GM19328 (cell line): ENCODE measurements at regions not wholly inside any gene's neighbourhood (a gene's known extent, or its start where the extent isn't known, plus 50 kb on each side); places are given as distances from the start of the nearest gene placed in this dataset.
A peak's percentile ranks its signal among the peaks of the same experiment; 100 is the strongest.
"Not testable (repeated sequence)": the region's sequence is repeated elsewhere in the genome, so short reads cannot be mapped to it uniquely, and the experiment has no call there.

Source experiments
- ATAC-seq: cut with Tn5 transposase; IDR thresholded peaks from one replicate; pipeline ENCODE4 v1.9.1; 2021; ENCODE audit warnings: mild to moderate bottlenecking, moderate library complexity; ENCODE audit not compliant: unreplicated experiment

DNA sequence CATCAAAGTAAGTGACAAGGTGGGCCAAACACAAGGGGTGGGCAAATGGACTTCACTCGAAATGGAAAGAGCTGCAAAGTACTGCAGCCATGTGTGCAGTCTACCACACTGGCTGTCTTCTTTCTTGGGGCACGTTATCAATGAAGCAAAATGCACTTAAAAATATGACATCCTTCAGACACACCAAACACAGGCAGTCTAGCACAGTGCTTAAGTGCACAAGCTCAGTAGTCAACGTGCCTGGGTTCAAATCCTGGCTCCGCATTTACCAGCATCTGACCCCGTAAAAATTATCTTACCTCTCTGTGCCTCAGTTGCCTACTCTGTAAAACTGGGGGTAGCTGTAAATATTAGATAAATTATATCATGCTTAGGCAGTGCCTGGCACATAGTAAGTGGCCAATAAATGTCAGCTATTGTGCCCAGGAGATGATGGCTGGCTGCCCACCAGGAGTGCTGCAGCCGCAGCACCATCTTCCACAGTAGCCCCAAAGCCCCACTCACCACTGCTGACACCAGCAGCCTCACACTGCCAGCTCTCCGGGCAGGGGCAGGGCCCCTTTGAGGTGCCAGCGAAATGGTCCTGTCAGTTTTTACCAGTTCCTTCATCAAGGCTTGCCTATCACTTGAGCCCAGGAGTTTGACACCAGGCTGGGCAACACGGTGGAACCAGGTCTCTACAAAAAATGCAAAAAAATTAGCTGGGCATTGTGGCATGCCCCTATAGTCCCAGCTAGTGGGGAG is 121.8 kb upstream of the SLC1A4 start:
- ATAC-seq = no peak

DNA sequence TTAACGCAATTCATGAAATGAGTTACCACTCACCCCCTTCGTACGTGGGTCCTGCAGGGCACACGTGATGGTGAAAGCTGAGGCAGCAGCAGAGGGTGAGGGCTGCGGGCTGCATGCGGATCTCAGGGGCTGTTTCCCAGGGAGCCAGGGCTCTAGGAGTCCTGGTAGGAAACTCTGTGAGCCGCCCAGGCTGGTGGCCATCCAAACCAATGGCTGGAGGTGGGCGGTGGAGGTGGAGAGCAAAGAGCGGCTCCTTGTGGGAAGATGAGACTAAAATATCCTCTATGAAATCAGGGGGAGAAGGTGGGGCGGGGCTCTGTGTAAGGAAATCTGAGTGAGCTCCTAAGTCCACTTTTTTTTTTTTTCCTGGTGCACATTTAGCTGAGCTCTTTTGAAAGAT is 120.1 kb upstream of the SLC1A4 start:
- ATAC-seq = no peak

- peak; percentile 73 for ATAC-seq
Observed at GRCh38 chr2:64873472-64873924, 115.7 kb upstream of the SLC1A4 start.

DNA sequence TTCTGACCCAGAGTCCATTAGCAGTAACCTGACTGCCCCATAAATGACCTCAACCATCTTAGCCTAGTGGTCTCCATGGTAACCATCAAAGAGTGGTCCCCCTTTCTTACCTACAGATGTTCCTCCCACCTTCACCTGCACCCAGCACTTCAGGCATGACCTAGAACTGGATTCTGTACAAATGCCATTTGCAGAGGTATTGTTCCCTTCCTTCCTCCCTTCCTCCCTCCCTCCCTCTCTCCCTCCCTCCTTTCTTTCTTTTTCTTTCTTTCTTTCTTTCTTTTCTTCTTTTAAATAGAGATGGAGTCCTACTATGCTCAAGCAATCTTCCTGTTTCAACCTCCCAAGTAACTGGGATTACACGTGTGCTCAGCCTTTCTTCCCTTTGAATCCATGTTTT is 114.6 kb upstream of the SLC1A4 start:
- ATAC-seq = no peak

DNA sequence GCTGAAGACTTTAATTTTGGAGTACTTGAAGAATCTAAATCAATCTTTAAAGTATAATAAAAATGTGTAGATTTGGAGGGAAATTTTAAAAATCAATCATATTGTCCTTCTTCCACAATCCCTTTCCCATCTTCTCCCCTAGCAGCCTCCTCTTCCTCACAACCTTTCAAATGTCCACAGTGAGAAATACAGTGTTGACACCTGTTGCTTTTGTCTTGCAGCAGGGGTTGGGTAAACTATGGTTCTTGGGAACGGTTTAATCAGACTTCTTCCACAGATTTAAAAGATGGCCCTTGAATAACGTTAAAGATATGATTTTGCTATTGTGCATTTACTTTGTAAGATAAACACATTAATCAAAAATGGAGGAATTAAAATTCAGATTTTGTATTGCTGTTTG is 113.8 kb upstream of the SLC1A4 start:
- no peak for ATAC-seq

DNA sequence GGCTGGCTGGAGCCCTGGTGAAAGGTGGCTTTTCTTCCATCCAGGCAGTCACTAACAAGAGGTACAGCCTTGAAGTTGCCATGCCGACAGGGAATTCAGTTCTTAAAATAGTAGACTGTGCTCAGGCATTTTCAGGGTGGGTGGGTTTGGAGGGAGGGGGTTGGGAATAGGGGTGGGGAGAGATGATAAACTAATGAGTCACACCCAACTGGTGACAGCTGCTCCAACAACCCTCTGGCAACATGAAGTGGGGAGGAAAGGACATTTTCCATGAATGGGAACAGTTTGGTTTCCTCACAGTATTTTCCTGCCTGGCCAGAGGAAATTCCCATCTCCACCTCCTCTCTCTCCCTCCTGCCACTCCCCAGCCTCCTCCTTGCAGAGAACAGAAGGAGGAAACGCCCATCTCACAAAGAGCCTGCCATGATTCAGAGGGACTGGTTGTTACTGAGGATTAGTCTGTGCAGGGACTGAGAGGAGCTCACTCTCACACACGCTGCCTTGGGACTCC is 113.0 kb upstream of the SLC1A4 start:
- no peak for ATAC-seq

DNA sequence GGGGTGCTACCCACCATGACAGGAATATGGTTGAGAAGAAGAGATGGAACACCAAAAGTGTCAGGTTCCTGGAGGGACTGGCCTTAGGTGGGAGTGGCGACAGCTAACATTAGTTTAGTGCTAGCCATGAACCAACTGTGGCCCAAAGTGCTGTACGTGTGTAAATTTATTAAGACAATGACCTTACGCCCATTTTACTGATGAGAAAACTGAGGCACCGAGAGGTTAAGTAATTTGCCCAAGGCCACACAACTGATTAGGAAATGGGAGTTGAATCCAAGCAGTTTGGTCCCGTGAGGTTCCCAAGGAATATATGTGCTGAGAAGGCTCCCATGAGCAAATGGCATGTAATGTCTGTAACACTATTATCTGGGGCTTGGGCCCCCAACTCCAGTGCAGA is 109.5 kb upstream of the SLC1A4 start:
- no peak for ATAC-seq

DNA sequence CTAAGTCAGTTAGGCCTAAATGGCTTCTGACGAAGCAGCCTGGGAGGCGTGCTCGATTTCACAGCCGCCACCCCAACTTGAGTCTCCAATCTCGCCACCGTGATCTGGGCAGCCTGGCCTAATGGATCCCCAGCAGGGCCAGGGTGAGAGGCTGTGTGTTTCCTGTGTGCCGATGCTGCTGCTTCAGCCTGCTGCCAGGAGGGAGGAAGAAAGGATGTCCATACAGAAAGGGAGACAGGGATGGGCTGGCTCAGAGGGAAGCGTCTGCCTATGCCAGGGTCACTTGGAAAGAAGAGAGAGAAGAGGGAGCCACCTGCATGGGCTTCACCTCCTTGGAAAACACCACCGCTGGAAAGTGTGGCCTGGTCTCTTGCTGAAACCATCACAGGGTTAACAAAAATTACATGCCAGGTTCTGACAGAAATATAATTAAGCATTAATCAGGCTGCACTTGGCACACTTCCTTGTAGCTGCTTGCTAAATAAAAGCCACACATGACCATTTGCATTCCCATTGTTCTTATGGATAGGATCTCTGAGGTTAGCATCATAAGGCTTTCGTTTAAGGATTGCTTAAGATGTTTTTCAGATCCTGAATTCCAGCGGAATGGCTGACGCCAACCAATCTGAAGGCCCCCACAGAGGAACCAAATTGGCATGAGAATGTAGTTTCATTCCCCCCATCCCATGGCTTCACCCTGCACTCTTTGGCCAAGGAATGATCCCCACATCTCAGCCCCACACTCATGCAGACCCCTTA is 108.8 kb upstream of the SLC1A4 start:
- no peak for ATAC-seq

DNA sequence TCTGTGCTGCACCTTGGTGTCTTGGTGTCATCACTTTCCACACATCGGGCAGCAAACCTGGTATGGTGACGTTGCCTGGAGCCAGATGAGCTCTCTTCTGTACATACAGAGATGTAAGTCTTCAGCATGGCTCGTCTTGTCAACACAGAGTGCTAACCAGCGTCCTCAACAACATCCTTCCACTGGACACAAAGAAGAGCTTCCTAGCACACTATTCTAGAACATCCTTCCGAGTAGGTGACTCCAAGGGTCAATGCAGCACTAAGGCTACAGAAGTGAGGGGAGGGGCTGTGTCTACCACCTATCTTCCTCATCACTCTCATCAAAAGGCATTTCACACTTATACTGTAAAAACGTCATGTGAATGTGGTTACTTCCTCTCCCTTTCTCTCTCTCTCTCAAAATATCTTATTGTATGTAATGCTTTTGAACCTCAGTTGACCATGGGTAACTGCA is 108.1 kb upstream of the SLC1A4 start:
- no peak for ATAC-seq

DNA sequence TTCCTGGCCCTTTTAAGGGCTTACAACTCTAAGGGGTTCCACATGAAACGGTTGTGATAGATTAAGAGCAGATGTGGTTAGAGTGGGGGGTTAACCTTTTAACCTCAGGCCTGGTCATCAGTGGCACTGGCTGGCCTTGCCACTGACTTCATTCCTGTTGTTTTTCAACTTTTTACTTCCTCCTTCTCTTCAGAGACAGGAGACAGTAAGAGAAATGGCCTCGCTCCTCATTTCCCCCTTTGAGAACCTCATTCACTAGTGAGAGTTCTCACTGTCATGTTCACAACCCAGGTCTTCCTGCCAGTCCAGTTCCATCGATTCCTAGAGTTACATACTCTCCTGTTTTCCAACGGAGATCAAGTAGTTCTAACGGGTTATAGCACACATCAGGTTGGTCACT is 101.6 kb upstream of the SLC1A4 start:
- no peak for ATAC-seq

GRCh38 chr2:64888591-64889309 is 100.4 kb upstream of the SLC1A4 start:
- no peak for ATAC-seq

- ATAC-seq = no peak
Observed at GRCh38 chr2:64889803-64890202, 99.4 kb upstream of the SLC1A4 start.

GRCh38 chr2:64896572-64896971 is 92.6 kb upstream of the SLC1A4 start:
- not testable (repeated sequence) for ATAC-seq

DNA sequence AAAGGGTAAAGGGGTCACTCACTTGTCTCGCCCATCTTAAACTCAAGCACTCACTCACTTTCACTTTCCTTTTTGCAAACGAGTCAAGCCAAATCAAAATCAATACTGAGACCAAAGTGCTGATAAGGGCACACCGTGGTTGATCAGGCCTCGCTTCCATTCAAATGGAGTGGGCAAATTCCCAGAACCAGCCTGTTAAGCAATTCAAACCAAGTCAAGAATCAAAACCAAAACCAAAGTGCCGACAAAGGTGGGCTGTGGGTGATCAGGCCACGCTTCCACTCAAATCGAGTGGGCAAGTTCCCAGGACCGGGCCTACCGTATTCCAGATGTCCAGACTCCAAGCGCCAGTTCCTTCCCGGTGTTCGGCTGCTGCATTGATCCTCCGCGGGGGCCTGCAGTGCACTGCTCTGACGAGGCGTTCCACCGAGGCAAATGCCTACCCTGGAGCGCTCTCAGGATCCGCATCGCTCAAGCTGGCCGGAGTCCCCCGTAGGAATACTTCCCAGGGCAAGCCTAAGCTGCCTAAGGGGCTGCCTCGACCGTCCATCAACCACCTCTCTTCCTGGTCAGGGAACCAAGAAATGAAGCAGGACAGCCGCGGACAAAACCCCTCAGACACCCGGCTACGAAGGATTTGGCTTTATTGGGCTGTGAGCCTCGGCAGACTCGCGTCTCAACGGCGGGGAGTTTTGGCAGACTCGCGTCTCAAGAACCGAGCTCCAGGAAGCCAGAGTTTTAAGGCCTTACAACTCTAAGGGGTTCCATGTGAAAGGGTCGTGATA is 89.9 kb upstream of the SLC1A4 start:
- ATAC-seq = no peak

GRCh38 chr2:64899876-64900275 is 89.3 kb upstream of the SLC1A4 start:
- not testable (repeated sequence) for ATAC-seq

- no peak for ATAC-seq
Observed at GRCh38 chr2:64904413-64905329, 84.5 kb upstream of the SLC1A4 start.

- no peak for ATAC-seq
Observed at GRCh38 chr2:64905338-64906024, 83.7 kb upstream of the SLC1A4 start.

DNA sequence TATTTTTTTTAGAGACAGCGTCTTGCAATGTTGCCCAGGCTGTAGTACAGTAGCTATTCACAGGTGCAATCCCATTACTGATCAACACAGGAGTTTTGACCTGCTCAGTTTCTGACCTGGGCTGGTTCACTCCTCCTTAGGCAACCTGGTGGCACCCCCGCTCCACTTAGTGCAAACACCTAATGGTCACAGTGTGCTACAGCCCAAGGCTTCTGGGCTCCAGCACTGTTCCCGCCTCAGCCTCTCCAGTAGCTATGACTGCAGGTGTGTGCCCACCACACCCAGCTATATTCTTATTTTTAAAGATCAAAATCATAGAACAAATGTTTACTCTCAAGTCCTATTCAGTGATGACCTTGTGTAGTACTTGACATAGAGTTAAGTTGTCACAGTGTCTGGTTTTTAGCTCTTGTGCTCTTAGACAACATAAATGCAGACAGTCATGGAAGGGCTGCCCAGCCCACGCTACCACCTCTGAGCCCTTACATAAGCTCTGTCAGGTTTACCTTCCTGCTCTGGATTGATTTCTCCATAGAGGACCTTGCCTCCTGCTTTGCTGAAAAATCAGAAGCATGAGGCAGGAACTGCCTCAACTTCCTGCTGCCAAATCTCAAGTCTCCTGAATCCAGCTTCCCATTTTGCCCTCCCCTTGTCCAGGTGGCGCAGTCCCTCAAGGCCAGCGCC is 82.2 kb upstream of the SLC1A4 start:
- ATAC-seq = no peak
